HCT116 (cell line): ENCODE measurements at regions not wholly inside any gene's neighbourhood (a gene's known extent, or its start where the extent isn't known, plus 50 kb on each side); places are given as distances from the start of the nearest gene placed in this dataset.

Source experiments
- ATAC-seq: fragments of 200-7000 bp; cut with Tn5 transposase; 2 replicates; pipeline ENCODE4 v1.9.1; 2020; ENCODE audit warnings: mild to moderate bottlenecking, moderate library complexity
- BruUV-seq: library from RNA; stranded (reverse); fragments of 400-500 nt; replicated peaks from 2 replicates; lab custom pipeline; 2021; lab: Mats Ljungman, UMichigan
- CTCF ChIA-PET: fragments of 300-600 bp; sonication (Branson Sonifier 250); formaldehyde crosslinking; loops from one replicate; lab custom pipeline; 2021; ENCODE audit warnings: antibody characterized with exemption; lab: Charles Lee
- POLR2A ChIA-PET: fragments of 300-600, 350-600 bp; sonication (Branson Sonifier 250); formaldehyde crosslinking; loops from one replicate; lab custom pipeline; 2021; ENCODE audit warnings: antibody characterized with exemption; lab: Charles Lee
- RAD21 ChIA-PET, 2 experiments: fragments of 300-600 bp; sonication (Branson Sonifier 250); formaldehyde crosslinking; loops; one replicate each; lab custom pipeline; 2023; ENCODE audit warnings: low total read pairs in 2 of 2; ENCODE audit not compliant: uncharacterized antibody in 2 of 2, unreplicated experiment in 2 of 2, low non-redundant PET in 1 of 2; lab: Charles Lee
- DNase-seq: peaks from one replicate; pipeline ENCODE4 v3.0.0-alpha.2; 2010; ENCODE audit warnings: low read depth, low spot score
- H2AFZ ChIP-seq: fragments of 200-600 bp; shearing (Covaris generic), sonication (generic); 2 replicates; pipeline ENCODE4 v1.6.1; 2017; ENCODE audit warnings: low read depth, mixed run types, mixed read lengths, antibody characterized with exemption, low read length; ENCODE audit not compliant: poor library complexity, severe bottlenecking
- H3K27ac ChIP-seq: 2 replicates; pipeline ENCODE4 v1.5.1; 2012; ENCODE audit warnings: low read depth, low read length
- H3K27me3 ChIP-seq: fragments of 200-600 bp; sonication (generic); 2 replicates; pipeline ENCODE4 v1.6.1; 2016; ENCODE audit warnings: mixed run types, low read length, mixed read lengths; ENCODE audit not compliant: insufficient read depth
- H3K36me3 ChIP-seq, 2 experiments: fragments of 200-500 bp in 1 of 2; fragments of 200-600 bp in 1 of 2; sonication (Bioruptor generic) in 1 of 2; sonication (generic) in 1 of 2; 2 replicates each; pipeline versions ENCODE4 v1.5.1 to v1.6.1; 2014 to 2016; ENCODE audit warnings: low read length in 2 of 2, inconsistent platforms in 1 of 2, mixed read lengths in 1 of 2, mixed run types in 1 of 2; ENCODE audit not compliant: insufficient read depth in 2 of 2, control insufficient read depth in 1 of 2
- H3K4me1 ChIP-seq, 2 experiments: fragments of 200-600 bp in 1 of 2; sonication (generic) in 1 of 2; 2 replicates each; pipeline versions ENCODE4 v1.5.1 to v1.6.1; 2012 to 2017; ENCODE audit warnings: low read length in 2 of 2, inconsistent platforms in 1 of 2, mild to moderate bottlenecking in 1 of 2, mixed read lengths in 1 of 2, mixed run types in 1 of 2, moderate library complexity in 1 of 2; ENCODE audit not compliant: insufficient read depth in 2 of 2, control insufficient read depth in 1 of 2
- H3K4me2 ChIP-seq: fragments of 200-600 bp; sonication (generic); 2 replicates; pipeline ENCODE4 v1.6.1; 2017; ENCODE audit warnings: mixed run types, low read length, mixed read lengths
- H3K4me3 ChIP-seq, 2 experiments: fragments of 200-600 bp in 1 of 2; sonication (generic) in 1 of 2; replicated peaks in 1 of 2; 2 replicates each; pipeline ENCODE4 v1.5.1; 2011 to 2016; ENCODE audit warnings: low read length in 2 of 2, control low read depth in 1 of 2, low read depth in 1 of 2, mild to moderate bottlenecking in 1 of 2, mixed read lengths in 1 of 2, mixed run types in 1 of 2
- H3K79me2 ChIP-seq: fragments of 200-600 bp; sonication (generic); 2 replicates; pipeline ENCODE4 v1.6.1; 2017; ENCODE audit warnings: mild to moderate bottlenecking, mixed run types, low read length, moderate library complexity, mixed read lengths; ENCODE audit not compliant: insufficient read depth
- H3K9ac ChIP-seq: fragments of 200-600 bp; sonication (generic); 2 replicates; pipeline ENCODE4 v1.6.1; 2016; ENCODE audit warnings: low read length, mixed read lengths
- H3K9me2 ChIP-seq: fragments of 200-600 bp; sonication (generic), shearing (Covaris generic); 2 replicates; pipeline ENCODE4 v1.6.1; 2017; ENCODE audit warnings: mixed run types, mild to moderate bottlenecking, moderate library complexity; ENCODE audit not compliant: insufficient read depth
- H3K9me3 ChIP-seq, 2 experiments: fragments of 200-500 bp in 1 of 2; fragments of 200-600 bp in 1 of 2; sonication (Bioruptor generic) in 1 of 2; sonication (generic) in 1 of 2; 2 replicates each; pipeline ENCODE4 v1.6.1; 2014 to 2017; ENCODE audit warnings: low read length in 2 of 2, mixed read lengths in 2 of 2, inconsistent platforms in 1 of 2, low read depth in 1 of 2, mild to moderate bottlenecking in 1 of 2, mixed run types in 1 of 2, moderate library complexity in 1 of 2; ENCODE audit not compliant: control insufficient read depth in 1 of 2, insufficient read depth in 1 of 2
- H4K20me1 ChIP-seq: fragments of 200-600 bp; sonication (generic), shearing (Covaris generic); 2 replicates; pipeline ENCODE4 v1.6.1; 2017; ENCODE audit warnings: mixed run types, mild to moderate bottlenecking, moderate library complexity; ENCODE audit not compliant: insufficient read depth
- CEBPB ChIP-seq: IDR thresholded peaks from 2 replicates; pipeline ENCODE4 v1.6.1; 2012; ENCODE audit warnings: low read depth
- EGR1 ChIP-seq: IDR thresholded peaks from 2 replicates; pipeline ENCODE4 v1.6.1; 2012; ENCODE audit warnings: low read depth
- EZH2 ChIP-seq: fragments of 200-600 bp; sonication (generic); IDR thresholded peaks from 2 replicates; pipeline ENCODE4 v1.6.1; 2017; ENCODE audit warnings: antibody characterized with exemption, mixed run types
- FOSL1 ChIP-seq: IDR thresholded peaks from 2 replicates; pipeline ENCODE4 v1.6.1; 2012; ENCODE audit warnings: low read depth
- JUND ChIP-seq: IDR thresholded peaks from 2 replicates; pipeline ENCODE4 v1.6.1; 2012
- MAX ChIP-seq: IDR thresholded peaks from 2 replicates; pipeline ENCODE4 v1.6.1; 2012
- POLR2AphosphoS5 ChIP-seq: IDR thresholded peaks from 2 replicates; pipeline ENCODE4 v1.6.1; 2011; ENCODE audit warnings: mild to moderate bottlenecking, low read depth, low read length, moderate library complexity
- SIN3A ChIP-seq: IDR thresholded peaks from 2 replicates; pipeline ENCODE4 v1.6.1; 2012; ENCODE audit warnings: low read depth
- SP1 ChIP-seq: IDR thresholded peaks from 2 replicates; pipeline ENCODE4 v1.6.1; 2012; ENCODE audit warnings: low read depth
- TCF7L2 ChIP-seq: IDR thresholded peaks from 2 replicates; pipeline ENCODE4 v1.7.0; 2011; ENCODE audit warnings: borderline replicate concordance, inconsistent platforms; ENCODE audit not compliant: insufficient read depth, insufficient read length; ENCODE audit errors: extremely low read depth
- ZBTB33 ChIP-seq: IDR thresholded peaks from 2 replicates; pipeline ENCODE4 v1.6.1; 2011; ENCODE audit warnings: mild to moderate bottlenecking, low read length, moderate library complexity; ENCODE audit not compliant: insufficient replicate concordance; ENCODE audit errors: extremely low read depth
- ZFX ChIP-seq: fragments of 450-650 bp; IDR thresholded peaks from 2 replicates; pipeline ENCODE4 v1.6.1; 2017
- intact Hi-C: fragments of 100-400 bp; cut with micrococcal nuclease; formaldehyde crosslinking; loops from 2 replicates; pipeline ENCODE4 v1.10.0; 2022

GRCh38 chr12:75651342-75651695, 139.9 kb upstream of the KRR1 start:
- ATAC-seq (peak; percentile 17; the same call in 1 of the 2 replicates), DNase-seq (no peak)
- Histone ChIP-seq H3K4me1 (peaks cover 69 to 84% of the 10 kb centered on the region in 2 experiments), H3K4me2 (no peak overlapping the region), H3K9me3 (no peaks in the 10 kb centered on the region), H4K20me1 (no peaks in the 10 kb centered on the region), H3K9me2 (no peaks in the 10 kb centered on the region), H3K36me3 (peaks cover 0 to 3% of the 10 kb centered on the region in 2 experiments; a peak in 1 of 4 replicates), H3K4me3 (no peak overlapping the region), H3K79me2 (no peaks in the 10 kb centered on the region), H3K27me3 (no peaks in the 10 kb centered on the region), H3K9ac (peak overlapping the region; percentile 32), H3K27ac (peak overlapping the region; percentile 99), H2AFZ (no peak overlapping the region)
- BruUV-seq = no TSS peak
- ChIA-PET RAD21 (no interaction called here), CTCF (interaction anchor here (0.6 kb wide), 1 partner anchor 20 kb away, joined by 4 read pairs; no protein-coding TSS in a partner anchor), POLR2A (interaction anchor here (1.1 to 12.3 kb wide), 4 partner anchors 8 to 380 kb away, joined by 4 to 271 read pairs (median 4); partner anchors contain the start of gene PHLDA1)
- intact Hi-C loops = loop anchor here (10.0 kb wide), 1 partner anchor 303 kb away; no protein-coding TSS in a partner anchor
- no peak for TF ChIP-seq ZBTB33
- TF ChIP-seq CEBPB = peak; percentile 6; the same call in 1 of the 2 replicates
- TF ChIP-seq POLR2AphosphoS5 = 0 out of 2 replicates have a peak, but pooled peaks have one; percentile 18

DNA sequence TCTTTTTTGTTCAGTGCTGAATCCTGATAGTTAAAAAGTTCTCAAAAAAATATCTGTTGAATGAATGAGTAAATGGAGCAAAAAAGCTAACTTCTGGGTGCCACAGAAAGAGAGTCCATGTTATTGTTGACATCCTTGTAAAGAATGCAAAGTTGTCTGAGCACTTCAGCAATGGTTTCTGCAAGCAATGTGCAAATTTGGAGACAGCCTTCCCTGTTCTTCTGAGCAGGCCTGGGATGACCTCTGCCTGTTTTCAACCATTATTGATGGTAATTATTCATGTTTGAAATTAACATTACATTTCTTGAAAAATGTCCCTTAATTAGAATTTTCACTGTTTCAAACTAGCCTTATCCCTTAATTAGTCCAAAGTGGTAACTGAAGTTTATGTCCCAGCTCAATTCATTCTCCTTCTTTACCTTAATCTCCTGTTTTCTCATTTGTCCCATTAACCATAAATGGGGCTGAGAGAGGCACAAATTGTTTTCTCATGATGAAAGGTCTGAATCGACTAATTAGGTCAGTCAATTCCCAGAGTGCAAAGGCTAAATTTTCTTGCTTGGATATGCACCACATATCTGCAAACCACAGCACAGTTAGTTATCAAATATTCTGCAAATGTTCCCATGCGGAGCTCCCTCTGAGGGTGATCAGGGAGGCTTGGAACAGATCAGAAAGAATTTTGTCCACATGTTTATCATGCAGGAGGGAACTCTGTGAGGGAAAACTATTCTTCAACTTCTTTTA, 139.4 kb upstream of the KRR1 start:
- POLR2A ChIA-PET = interaction anchor here (1.1 to 12.3 kb wide), 4 partner anchors 8 to 381 kb away, joined by 4 to 271 read pairs (median 4); partner anchors contain the start of gene PHLDA1
- Histone ChIP-seq H3K9me2 (no peaks in the 10 kb centered on the region), H3K4me2 (peak overlapping the region; percentile 11; the same call in 1 of the 2 replicates), H3K9ac (peak overlapping the region; percentile 32), H3K9me3 (no peaks in the 10 kb centered on the region), H3K4me3 (no peak overlapping the region), H3K4me1 (peaks cover 70 to 84% of the 10 kb centered on the region in 2 experiments), H3K27me3 (no peaks in the 10 kb centered on the region), H2AFZ (peak overlapping the region; percentile 35), H3K27ac (peak overlapping the region; percentile 99), H3K79me2 (no peaks in the 10 kb centered on the region), H3K36me3 (peaks cover 0 to 3% of the 10 kb centered on the region in 2 experiments; a peak in 1 of 4 replicates), H4K20me1 (no peaks in the 10 kb centered on the region)
- 0 out of 2 replicates have a peak, but pooled peaks have one; percentile 11 for TF ChIP-seq EGR1
- TF ChIP-seq TCF7L2 = no peak
- TF ChIP-seq POLR2AphosphoS5 = no peak
- TF ChIP-seq FOSL1 = 0 out of 2 replicates have a peak, but pooled peaks have one; percentile 9
- no peak for TF ChIP-seq SIN3A
- no peak for TF ChIP-seq ZFX
- TF ChIP-seq JUND = no peak
- TF ChIP-seq CEBPB = no peak
- TF ChIP-seq EZH2 = no peak
- TF ChIP-seq MAX = peak; percentile 27; the same call in 1 of the 2 replicates
- TF ChIP-seq SP1 = peak; percentile 17; the same call in 1 of the 2 replicates
- BruUV-seq = no TSS peak
- CTCF ChIA-PET = no interaction called here
- RAD21 ChIA-PET = no interaction called here
- DNase-seq = no peak
- intact Hi-C loops = loop anchor here (10.0 kb wide), 1 partner anchor 304 kb away; no protein-coding TSS in a partner anchor
- no peak for ATAC-seq
